CD4-positive, alpha-beta T cell treated with Interferon alpha-2 for 1 hour (primary cell): ENCODE measurements at regions not wholly inside any gene's neighbourhood (a gene's known extent, or its start where the extent isn't known, plus 50 kb on each side); places are given as distances from the start of the nearest gene placed in this dataset.

Source experiments
- DNase-seq, 2 donors: peaks; one replicate each; pipeline ENCODE4 v3.0.0-alpha.2; 2020 to 2022

- DNase-seq, result no peak
Observed at GRCh38 chr12:60052483-60052882, 456.7 kb downstream of the SLC16A7 start.

- DNase-seq, result no peak
Observed at GRCh38 chr12:60059180-60059579, 463.4 kb downstream of the SLC16A7 start.

GRCh38 chr12:60066655-60067054 is 470.8 kb downstream of the SLC16A7 start:
- DNase-seq, result no peak

GRCh38 chr12:60070552-60070951 is 474.7 kb downstream of the SLC16A7 start:
- no peak for DNase-seq

GRCh38 chr12:60071759-60072191 is 475.9 kb downstream of the SLC16A7 start:
- DNase-seq, result no peak

GRCh38 chr12:60072911-60073310 is 477.1 kb downstream of the SLC16A7 start:
- DNase-seq, result no peak

GRCh38 chr12:60075091-60075490 is 479.3 kb downstream of the SLC16A7 start:
- no peak for DNase-seq

GRCh38 chr12:60078026-60078425 is 482.2 kb downstream of the SLC16A7 start:
- DNase-seq, result no peak

- DNase-seq, result no peak
Observed at GRCh38 chr12:60093428-60093827, 497.6 kb downstream of the SLC16A7 start.

GRCh38 chr12:60094436-60094835 is 498.6 kb downstream of the SLC16A7 start:
- DNase-seq, result no peak

- no peak for DNase-seq
Observed at GRCh38 chr12:60096727-60097126, 500.9 kb downstream of the SLC16A7 start.

GRCh38 chr12:60100160-60100559 is 504.3 kb downstream of the SLC16A7 start:
- DNase-seq, result no peak

GRCh38 chr12:60100852-60101251 is 505.0 kb downstream of the SLC16A7 start:
- DNase-seq, result no peak

- DNase-seq, result no peak
Observed at GRCh38 chr12:60101715-60102114, 505.9 kb downstream of the SLC16A7 start.

- DNase-seq, result no peak
Observed at GRCh38 chr12:60106214-60106613, 510.4 kb downstream of the SLC16A7 start.

GRCh38 chr12:60107992-60108391 is 512.2 kb downstream of the SLC16A7 start:
- no peak for DNase-seq

- no peak for DNase-seq
Observed at GRCh38 chr12:60112063-60112462, 516.2 kb downstream of the SLC16A7 start.

- no peak for DNase-seq
Observed at GRCh38 chr12:60112763-60113162, 516.9 kb downstream of the SLC16A7 start.

- no peak for DNase-seq
Observed at GRCh38 chr12:60114169-60114568, 518.3 kb downstream of the SLC16A7 start.

GRCh38 chr12:60119327-60119726 is 523.5 kb downstream of the SLC16A7 start:
- no peak for DNase-seq

- no peak for DNase-seq
Observed at GRCh38 chr12:60120199-60120598, 524.4 kb downstream of the SLC16A7 start.

GRCh38 chr12:60123557-60123956 is 527.7 kb downstream of the SLC16A7 start:
- DNase-seq, result no peak

GRCh38 chr12:60137513-60137912 is 541.7 kb downstream of the SLC16A7 start:
- DNase-seq, result no peak

- no peak for DNase-seq
Observed at GRCh38 chr12:60138526-60138925, 542.7 kb downstream of the SLC16A7 start.

- no peak for DNase-seq
Observed at GRCh38 chr12:60144395-60144794, 548.6 kb downstream of the SLC16A7 start.

- DNase-seq, result no peak
Observed at GRCh38 chr12:60148109-60148508, 552.3 kb downstream of the SLC16A7 start.
